PC-3 (cell line): ENCODE measurements at regions not wholly inside any gene's neighbourhood (a gene's known extent, or its start where the extent isn't known, plus 50 kb on each side); places are given as distances from the start of the nearest gene placed in this dataset.

ENCODE experiments used
- EZH2 ChIP-seq: fragments of 300-600 bp; sonication (generic); IDR thresholded peaks from one replicate; pipeline ENCODE4 v1.6.1; 2017; ENCODE audit warnings: antibody characterized with exemption, mild to moderate bottlenecking, low read length; ENCODE audit not compliant: unreplicated experiment
- EZH2phosphoT487 ChIP-seq: fragments of 300-600 bp; sonication (generic); IDR thresholded peaks from 2 replicates; pipeline ENCODE4 v1.6.1; 2018; ENCODE audit warnings: mild to moderate bottlenecking, antibody characterized with exemption, low read length, borderline replicate concordance
- TF ChIP-seq, protein P1 (sequence below): fragments of 300-600 bp; sonication (generic); conservative IDR thresholded peaks from 2 replicates; pipeline ENCODE4 v1.5.1; 2017; ENCODE audit warnings: antibody characterized with exemption, low read depth, mild to moderate bottlenecking, low read length

- TF ChIP-seq, protein P1, sequence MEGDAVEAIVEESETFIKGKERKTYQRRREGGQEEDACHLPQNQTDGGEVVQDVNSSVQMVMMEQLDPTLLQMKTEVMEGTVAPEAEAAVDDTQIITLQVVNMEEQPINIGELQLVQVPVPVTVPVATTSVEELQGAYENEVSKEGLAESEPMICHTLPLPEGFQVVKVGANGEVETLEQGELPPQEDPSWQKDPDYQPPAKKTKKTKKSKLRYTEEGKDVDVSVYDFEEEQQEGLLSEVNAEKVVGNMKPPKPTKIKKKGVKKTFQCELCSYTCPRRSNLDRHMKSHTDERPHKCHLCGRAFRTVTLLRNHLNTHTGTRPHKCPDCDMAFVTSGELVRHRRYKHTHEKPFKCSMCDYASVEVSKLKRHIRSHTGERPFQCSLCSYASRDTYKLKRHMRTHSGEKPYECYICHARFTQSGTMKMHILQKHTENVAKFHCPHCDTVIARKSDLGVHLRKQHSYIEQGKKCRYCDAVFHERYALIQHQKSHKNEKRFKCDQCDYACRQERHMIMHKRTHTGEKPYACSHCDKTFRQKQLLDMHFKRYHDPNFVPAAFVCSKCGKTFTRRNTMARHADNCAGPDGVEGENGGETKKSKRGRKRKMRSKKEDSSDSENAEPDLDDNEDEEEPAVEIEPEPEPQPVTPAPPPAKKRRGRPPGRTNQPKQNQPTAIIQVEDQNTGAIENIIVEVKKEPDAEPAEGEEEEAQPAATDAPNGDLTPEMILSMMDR: no peak
- TF ChIP-seq EZH2 (no peak), EZH2phosphoT487 (no peak)
Measured at GRCh38 chr1:172812118-172812517, 153.2 kb downstream of the FASLG start.
